RPMI8226 (cell line): ENCODE measurements at regions not wholly inside any gene's neighbourhood (a gene's known extent, or its start where the extent isn't known, plus 50 kb on each side); places are given as distances from the start of the nearest gene placed in this dataset.
A peak's percentile ranks its signal among the peaks of the same experiment; 100 is the strongest.

Experiments
- DNase-seq: peaks from one replicate; pipeline ENCODE4 v3.0.0-alpha.2; 2015

DNA sequence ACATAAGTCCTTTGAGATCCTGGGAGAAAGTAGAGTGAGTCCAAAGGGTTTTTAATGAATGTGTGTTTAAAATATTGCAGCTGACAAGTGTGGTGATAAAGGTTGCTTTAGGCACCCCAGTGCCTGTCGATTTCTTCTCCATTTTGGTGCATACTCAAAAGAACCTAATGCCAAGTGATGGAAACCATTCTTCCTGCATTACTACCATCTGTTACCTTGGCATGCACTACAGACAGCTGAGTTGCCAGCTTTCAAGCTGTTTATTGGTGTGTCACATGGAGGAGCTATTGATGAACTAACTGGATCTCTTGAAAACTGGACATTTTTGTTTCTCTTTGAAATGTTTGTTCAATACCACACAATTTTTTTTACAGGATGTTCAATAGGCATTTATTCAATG is 350.0 kb downstream of the AKAIN1 start:
- no peak for DNase-seq

DNA sequence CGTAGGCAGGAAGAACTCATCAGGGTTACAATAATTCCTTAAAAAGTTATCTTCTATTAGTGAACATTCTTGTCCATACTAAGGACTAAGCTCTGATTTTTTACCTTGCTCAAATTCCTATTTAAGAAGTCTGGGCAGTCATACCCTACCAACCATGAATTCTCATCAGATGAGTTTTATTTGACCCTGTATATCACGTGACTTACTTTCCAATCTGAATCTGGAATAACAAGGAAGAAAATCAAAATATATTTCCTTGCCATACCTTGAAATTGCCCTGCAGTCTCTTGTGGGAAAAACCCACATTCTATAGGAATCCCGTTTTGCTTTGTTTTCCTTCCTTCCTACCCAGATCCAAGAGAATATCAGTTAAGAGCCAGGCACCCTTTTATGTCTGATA is 352.7 kb downstream of the AKAIN1 start:
- DNase-seq = no peak

DNA sequence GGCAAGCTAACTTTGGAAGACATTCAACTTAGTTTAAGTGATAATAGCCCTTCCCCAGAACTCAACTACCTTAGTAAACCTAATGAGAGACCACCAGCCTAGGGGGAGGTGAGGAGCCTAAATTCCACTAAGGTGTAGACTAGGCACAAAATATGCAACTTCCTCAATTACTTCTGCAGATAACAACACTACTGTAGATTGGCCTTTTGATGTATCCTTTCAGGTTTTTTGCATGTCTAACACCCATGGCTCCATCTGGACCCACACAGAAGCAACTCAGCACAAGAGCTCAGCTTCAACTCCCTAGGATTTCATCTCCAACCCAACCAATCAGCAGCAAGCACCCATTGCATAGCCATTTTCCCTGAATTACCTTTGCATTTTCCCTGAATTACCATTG is 353.3 kb downstream of the AKAIN1 start:
- no peak for DNase-seq

DNA sequence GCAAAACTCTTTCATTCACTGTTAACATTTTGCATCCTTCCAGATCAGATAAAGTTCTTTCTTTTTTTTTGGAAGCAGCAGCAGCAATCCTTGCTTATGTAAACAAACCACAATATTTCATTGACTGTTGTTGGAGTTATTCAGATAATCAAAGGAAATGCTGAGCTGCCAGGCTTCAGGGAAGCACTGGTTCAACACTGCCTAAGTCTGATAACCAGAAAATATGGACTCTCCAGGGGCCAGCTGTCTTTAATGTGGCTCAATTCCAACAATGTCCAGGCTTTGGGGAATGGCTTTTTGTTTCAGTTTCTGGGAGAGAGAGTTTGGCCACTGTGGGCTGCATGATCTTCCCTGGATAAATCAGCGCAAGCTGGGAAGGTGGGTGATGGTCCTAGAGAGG is 354.3 kb downstream of the AKAIN1 start:
- no peak for DNase-seq

DNA sequence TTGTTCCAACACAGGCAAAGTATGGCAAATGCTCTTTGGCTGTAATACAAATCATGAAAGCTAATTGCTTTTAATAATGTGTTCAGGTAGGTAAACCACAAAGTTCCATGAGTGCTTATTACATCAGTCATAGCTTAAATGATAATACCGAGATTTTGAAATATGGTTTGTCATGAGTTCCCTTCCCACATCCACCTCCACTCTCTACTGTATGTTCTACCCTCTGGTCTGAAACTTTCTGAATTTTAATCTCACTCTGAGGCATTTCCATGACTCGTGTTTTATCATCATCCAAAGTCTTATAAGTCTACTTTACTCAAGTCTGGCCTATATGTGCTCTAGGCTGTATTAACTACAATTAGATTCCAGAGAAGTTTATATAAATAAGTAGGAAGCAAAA is 354.8 kb downstream of the AKAIN1 start:
- no peak for DNase-seq

DNA sequence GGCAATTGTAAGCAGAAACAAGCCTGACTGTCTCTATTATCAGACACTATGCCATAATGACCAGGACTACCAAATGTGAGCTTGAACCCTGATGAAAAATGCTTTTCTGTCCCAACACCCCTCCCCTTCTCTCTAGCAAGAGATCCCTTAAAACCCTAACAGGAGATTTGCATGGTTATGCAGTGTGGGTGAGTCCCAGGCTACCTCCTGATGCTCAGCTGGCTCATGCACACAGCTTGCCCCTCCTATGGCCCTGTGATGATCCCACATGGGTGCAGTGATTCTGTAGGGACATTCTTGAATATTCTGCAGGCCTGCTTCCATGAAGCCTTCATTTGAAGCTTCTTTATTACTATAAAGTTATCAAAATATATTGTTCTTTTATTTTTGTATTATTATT is 357.4 kb downstream of the AKAIN1 start:
- DNase-seq = no peak

DNA sequence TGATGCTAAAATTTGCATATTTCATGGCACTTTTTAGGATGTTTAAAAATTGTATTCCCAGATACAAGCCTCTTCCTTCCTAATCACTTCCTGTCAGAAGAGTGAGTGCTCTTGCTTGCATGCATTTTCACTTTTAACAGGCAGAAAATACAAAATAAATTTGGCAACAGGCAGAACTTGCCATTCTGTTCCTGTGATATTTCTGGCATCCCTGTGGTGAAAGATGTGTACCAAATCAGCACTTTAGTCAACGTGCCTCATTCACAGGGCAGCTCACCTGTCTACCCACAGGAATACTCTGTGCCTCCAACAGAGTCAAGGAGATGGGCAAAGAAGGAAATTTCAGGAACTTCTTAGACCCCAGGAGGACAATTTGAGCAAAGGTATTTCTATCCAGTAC is 360.9 kb downstream of the AKAIN1 start:
- DNase-seq = no peak

DNA sequence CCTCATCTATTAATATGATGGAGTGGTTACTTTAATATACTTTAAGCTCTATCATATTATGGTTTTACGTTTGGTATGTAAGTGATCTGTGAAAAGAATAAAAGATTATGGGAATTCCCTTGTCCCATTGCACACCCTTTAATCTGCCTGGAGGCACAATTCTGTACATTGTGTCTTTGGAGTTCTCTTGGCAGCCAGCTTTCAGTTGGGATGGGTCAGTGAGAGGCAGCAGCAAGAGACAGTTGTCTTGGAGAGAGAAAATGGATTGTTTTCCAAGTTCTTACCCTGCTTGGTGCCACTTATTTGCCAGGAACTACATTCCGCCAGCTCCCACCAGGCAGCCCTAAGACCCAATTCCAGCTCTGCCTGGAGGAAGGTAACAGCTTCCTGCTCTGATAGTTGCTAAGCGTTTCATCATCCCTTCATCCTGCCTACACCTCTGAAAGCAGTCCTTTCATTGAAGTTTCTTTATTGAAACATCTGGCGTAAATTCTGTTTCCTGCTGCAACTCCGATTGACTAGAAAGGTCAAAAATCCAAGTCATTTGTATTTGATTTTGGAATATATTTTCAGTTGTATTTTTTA is 365.2 kb downstream of the AKAIN1 start:
- no peak for DNase-seq

DNA sequence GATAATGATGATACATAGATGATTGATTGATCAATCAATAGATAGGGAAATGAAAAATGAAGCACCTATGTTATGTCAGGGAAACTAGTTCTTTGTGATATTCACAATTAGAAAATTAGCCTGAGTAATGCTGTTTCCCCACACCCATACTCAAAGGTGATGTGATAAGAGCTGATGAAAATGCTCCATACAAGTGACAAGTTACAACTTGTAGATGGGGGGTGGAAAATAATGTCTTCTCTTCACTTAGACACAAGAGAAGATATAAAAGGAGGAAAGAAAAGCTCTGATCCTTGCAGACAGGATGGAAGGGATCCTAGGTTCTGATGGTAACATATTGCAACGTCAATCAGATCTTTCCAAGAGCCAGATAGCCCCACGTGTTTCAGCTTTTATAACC is 365.9 kb downstream of the AKAIN1 start:
- no peak for DNase-seq

DNA sequence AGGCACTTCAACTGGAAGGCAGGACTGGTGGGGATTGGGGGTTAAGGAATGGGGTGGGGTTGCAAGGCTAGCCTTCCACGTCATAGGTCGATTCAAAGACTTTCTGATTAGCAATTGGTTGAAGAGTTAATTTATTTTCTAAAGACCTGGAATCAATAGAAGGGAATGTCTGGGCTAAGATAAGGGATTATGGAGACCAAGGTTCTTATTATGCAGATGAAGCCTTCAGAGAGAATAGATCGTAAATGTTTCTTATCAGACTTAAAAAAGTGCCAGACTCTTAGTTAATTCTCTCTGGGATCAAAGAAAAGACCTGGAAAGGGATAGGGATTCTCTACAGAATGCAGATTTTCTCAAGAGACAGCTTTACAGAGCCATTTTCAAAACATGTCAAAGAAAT is 368.0 kb upstream of the DLGAP1 start:
- no peak for DNase-seq

DNA sequence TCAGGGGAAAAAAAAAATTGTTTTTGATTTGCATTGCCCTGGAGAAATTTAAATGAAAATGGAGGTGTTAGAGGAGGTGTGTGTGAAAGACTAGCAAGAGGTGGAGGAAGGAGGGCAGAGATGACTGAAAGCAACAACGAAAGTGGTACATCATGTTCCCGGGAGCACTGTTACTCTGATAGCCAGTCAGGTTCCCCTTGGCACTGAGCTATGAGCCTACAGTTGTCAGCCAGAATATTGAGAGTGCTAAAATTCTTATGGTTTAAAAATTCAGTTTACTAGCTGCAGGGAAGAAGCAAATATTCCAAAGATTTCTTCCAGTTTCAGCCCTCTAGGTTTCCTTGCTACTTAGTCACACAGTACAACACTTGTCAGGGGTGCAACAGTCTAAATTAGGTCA is 366.7 kb upstream of the DLGAP1 start:
- DNase-seq = no peak

DNA sequence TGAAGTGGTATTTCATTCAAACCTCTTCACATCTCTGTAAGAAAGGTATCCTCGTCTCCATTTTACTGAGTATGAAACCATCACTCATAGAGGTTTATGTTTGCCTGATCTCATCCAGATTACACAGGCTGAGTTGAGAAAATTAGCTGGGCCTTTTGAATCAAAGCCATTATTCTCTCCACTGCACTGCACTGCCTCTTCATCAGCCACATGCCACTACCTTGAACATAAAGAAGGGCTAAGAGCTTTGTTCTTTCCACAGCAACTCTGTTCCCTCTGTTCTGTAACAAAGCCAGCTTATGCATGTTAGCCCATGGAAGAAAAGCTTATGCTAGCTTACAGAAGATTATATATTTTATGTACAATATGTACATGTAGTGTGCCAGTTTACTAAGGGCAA is 362.6 kb upstream of the DLGAP1 start:
- no peak for DNase-seq

DNA sequence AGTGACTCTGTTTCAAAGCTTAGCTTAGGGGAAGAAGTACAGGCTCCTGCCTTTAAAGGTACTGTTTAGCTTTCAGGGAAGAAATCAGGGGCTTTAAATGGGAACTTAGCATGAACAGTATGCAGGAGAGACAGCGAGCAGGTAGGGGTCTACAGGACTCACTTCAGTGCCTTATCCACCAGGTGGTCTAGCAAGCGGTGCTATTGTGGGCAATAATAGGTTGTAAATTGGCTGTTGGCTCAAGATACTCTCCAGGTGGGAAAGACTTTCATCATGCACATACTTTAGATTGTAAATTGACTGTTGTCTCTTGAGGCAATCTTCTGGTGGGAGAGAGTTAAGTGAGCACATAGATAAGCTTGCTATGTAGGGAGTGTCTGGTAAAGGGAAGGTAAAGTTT is 358.6 kb upstream of the DLGAP1 start:
- no peak for DNase-seq

DNA sequence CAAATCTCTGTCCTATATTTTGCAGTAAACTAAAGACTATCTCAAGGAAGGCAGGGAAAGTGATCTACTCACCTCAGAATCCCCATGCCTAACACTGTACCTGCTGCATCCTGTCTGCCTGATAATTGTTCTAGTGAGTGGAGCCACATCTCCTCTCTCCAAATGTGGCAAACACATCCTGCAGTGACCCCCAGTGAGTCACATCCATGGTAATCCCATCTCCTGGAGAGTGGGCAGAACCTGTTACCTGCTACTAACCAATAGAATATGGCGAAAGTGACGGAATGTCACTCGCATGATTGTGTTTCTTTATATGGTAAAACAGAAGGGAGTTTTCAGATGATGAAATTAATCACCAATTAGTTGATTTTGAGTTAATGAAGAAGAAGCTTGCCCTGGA is 353.8 kb upstream of the DLGAP1 start:
- DNase-seq = no peak

DNA sequence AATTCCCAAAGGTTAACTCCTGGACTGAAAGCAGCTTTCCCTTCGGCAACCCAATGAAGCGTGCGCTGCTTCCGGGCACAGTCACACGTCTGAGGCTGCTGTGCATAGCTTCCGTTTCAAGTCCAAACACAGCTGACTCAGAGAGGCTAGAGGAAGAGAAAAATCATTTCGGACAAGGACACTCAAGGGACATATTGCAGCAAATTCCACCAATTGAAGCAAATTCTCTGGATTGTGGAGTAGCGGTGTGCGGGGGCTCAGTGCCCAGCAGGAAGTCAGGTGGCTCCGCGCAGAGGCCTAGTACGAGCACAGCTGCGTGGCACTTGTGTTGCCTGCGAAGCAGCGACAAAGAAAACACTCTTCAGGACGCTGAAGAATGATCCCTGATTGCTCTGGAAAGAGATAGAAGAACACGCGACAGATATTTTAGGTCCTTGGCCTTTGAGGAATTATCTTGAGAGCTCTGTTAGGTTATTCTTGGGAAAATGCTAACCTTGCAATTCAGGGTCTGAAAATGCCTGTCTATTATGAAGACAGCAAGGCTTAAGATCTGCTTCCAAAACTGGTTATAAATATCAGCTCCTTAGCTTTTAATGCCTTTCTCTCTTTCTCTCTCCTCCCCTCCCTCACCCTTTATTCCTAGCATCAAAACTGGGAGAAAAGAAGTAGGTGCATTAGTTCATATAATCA is 352.6 kb upstream of the DLGAP1 start:
- DNase-seq = peak; percentile 7

DNA sequence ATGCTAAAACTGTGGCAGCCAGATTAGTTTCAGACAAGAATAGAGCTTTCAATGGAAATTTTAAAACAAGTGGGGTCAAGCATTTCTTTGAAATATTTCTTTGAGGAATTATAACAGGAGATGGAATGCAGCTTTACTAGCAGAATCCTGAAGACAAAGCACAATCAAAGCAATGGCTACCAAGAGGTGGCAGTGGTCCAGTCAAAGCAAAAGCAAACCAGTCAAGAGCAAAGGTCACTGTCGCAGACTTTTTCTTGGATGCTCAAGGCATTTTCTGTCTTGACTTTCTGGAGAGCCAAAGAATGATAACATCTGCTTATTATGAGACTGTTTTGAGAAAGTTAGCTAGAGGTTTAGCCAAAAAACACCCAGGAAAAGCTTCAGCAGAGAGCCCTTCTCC is 351.2 kb upstream of the DLGAP1 start:
- DNase-seq = no peak

DNA sequence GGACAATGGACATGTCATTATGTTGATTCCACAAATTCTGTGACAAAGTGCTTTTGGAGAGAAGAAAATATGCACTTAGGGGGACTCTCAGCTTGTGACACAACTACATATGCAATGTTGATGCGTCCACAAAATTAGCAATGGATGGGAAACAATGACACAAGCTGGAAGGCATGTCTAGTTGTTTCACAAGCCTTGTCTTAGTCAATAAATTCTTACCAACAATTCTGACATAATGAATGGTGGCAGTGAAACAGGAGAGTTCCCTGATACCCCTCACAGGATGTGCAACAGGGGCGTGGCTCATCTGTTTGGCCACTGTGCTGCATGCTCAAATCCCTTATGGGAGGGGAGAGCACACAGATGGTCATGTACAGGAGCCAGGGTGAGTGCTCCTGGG is 347.2 kb upstream of the DLGAP1 start:
- no peak for DNase-seq

DNA sequence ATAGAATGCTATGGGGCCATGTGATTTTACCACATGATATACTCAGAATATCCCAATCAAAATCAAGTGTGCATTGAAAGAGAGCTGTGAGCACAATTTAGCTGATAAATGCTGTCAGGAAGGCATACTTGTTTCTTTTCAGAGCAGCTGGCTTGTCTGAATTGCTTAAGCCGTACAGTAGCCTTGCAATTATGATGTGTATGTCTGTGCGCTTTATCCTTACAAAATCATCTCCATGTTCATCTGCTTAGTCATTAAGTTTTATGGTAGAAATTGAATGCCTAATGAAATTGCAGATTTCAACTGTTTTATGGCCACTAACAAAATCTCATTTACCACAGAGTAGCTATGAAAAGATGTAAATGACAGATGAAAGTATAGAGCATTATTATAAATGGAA is 346.0 kb upstream of the DLGAP1 start:
- no peak for DNase-seq

DNA sequence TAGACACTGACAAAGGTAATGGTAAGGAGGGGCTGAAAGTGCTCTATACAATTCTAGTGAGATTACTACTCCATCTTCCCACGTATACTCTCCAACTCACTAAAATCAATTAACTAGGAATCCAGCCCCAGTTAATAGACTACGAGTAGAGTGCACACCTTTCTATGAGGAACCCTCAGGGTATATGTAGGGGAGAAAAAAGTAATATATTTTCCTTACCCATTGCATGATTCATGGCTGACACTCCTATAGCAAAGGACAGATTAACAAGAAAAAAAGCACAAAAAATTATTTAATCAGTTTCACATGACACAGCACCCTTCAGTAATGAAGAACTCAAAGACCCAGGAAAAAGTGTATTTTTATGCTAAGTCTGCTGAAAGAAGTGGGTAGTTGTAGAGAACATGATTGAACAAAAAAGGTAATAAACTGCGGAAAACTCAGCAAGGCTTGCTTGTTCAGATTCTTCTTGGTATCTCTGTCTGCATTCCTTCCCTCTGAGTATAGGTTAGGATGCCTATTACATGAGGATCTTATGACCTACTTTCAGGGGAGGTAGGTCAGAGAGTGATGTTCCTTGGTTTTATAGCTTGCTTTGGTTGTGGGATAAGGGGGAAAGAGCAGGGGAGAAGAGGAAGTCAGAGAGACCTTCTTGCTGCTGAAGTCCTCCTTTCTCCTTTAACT is 342.0 kb upstream of the DLGAP1 start:
- no peak for DNase-seq

DNA sequence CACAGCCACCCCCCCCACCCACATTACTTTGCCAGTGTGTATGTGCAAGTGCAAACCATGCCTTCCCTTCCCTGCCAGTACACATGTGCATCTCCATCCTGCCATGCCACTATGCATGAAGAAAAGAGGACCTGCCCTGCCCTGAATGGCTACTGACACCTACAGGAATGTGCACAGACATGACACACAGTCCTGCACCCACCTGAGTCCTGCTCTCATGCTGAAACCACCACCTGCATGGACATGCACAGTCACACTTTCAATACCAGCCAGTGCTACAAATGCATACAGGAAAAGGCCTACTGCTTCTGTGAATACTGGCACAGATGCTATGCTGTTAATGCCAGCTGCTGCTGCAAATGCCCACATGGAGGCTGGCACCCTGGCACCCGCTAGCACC is 334.4 kb upstream of the DLGAP1 start:
- no peak for DNase-seq

DNA sequence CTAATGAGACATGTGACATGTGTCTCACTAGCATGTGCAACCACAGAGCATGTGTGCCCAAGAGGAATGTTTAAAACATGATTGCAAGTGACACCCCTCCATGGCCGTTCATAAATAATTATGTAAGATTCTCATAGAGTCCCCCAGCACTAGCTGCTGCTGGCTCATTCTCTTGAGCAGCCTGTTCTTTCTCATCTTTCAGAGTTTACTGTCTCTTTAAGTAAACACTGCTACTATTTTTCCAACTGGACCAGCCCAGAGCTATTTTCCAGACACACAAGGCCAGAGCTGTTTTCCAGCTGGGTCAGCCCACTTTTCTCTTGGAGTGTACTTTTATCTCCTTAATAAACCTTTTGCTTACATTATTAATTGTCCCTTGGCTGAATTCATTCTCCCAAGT is 326.8 kb upstream of the DLGAP1 start:
- DNase-seq = no peak

DNA sequence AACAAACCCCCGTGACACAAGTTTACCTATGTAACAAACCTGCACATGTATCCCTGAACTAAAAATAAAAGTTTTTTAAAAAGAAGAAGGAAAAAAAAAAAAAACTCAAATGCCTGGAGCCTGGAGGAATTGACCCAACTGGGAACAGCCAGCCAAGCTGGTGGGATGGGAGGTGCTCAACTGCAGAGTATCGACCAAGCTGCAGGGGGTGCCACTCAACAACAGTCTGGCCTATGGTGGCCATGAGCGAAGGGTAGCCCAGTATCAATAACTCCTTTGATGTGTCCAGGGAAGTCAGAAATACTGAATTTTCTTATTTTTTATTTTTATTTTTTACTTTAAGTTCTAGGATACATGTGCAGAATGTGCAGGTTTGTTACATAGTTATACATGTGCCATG is 310.3 kb upstream of the DLGAP1 start:
- DNase-seq = no peak

DNA sequence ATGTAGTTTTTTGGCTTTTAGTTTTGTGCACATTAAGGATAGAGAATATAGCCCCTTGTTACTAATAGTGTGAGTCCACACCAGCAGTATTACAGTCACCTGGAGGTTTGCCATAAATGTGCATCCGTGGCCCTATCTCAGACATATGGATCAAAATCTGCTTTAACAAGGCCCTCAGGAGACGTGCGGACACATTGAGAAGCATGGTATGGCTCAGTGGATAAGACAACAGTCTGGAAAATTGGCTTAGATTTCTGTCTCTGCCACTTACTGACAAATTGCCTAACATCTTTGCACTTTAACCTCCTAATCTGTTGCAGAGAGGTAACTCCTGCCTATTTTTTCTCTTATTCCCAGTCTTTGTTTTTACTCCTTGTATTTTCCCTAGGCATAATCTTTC is 307.2 kb upstream of the DLGAP1 start:
- DNase-seq = no peak

DNA sequence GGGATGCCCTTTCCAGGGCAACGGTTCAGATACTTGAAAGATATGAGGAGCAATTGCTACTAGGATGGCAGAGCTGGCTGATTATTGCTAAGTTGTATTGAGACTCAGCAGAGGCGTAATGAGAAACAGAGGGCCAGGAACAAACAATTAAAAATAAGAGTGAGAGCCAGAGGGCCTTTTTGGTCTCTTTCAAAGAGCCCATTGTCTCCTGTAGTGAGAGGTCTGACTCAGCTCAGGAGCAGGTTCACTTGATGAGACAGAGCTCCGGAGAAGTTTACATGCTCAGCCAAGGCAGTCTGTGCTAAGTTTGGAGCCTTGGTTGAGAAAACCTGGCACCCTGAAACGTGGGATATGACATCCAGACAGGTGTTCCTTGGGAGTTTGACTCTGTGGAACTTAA is 303.9 kb upstream of the DLGAP1 start:
- no peak for DNase-seq

DNA sequence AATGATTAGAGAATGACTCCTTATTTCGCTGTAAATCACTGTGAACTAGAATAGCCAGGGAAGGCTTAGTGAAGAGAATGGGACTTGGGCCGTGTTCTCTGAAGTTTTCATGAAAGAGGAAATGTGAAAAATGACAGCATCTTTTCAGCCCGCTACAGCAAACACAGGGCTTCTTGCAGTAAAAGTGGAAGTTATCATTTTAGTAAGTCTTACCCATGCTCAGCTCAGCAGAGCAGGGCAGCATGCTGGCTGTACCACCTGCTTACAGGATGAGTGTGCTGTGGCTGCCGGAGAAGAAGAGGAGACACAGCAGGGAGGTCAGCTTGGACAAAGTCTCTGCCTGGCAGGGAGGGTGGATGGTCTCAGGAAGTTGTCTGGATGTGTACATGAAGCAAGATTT is 300.7 kb upstream of the DLGAP1 start:
- DNase-seq = no peak
